SW 1271 (cell line): ENCODE measurements at regions not wholly inside any gene's neighbourhood (a gene's known extent, or its start where the extent isn't known, plus 50 kb on each side); places are given as distances from the start of the nearest gene placed in this dataset.
"Not testable (repeated sequence)": the region's sequence is repeated elsewhere in the genome, so short reads cannot be mapped to it uniquely, and the experiment has no call there.

Source experiments
- DNase-seq, 2 experiments: peaks; one replicate each; lab custom pipeline; 2025; lab: John Stamatoyannopoulos, UW

DNA sequence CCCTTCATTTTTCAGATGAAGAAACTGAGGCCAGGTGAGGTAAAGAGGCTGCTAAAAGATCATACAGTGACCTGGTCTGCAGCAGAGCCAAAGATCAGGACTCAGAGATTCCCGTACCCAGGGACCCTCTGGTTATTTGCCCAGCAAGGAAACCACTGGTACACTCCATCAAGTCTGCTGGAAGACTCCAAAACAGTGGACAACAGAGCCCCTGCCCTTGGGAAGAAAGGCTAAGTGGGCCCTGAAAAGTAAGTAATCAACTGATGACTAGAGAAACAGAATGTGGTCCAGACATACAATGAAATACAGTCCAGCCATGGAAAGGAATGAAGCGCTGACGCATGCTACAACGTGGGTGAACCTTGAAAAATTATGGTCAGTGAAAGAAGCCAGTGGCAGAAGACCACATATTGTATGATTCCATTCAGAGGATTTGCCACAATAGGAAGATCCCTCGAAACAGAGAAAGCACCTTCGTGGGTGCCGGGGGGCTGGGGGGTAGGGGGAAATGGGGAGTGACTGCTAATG lies 106.4 kb downstream of the ETS2 start:
- DNase-seq: no peak

- DNase-seq: no peak
Measured at GRCh38 chr21:38911484-38912101, 105.9 kb downstream of the ETS2 start.

DNA sequence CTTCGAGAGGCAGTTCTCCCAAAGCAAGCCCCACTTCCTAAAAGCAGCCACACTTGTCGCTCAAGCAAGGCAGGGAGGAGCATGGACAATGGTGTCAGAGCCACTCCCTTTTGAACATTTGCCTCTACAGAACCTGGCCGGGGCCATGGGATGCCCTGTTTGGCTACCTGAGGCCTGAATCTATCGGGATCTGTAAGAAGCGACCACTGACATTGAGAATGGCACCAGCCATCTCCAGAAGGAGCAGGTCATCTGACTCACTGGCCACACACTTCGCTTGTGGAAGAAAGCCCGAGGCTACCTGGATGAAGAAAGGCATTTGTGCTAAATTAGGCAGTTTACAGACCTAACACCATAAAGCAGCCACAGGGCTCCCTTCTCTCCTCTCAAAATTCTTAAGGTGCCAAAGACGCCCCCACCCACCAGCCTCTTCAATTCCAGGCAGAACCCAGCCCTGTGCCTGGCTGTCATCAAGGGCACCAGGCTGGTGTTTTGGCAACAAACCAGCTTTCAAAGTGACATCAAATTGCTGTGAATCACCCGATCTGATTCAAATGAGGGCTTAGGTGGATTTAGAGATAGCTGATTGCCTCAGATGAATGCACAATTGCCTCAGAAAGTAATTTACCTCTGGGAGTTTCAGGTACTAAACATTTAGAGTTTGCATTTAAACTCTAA lies 104.8 kb downstream of the ETS2 start:
- DNase-seq: no peak

- DNase-seq: no peak
Measured at GRCh38 chr21:38909929-38910328, 104.2 kb downstream of the ETS2 start.

DNA sequence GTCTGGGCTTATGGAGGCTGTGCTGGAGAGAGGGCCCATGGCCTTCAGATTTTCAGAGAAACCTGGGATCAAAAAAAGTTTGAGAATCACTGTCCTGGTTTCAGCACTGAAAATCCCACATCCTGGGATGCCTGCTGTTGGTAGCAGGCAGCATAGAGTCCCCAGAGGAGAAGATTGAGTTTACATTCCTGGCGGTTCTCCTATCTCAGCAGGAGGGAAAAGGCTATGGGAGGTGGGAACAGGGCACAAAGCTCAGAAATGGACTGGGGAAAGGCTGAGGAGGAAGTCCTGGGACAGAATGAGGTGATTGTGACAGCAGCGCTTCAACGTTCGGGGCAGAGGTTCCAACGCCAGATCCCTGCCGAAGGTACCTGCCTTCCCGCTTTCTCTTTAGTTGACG lies 103.4 kb downstream of the ETS2 start:
- DNase-seq: no peak

- no peak for DNase-seq
Measured at GRCh38 chr21:38908537-38908936, 102.8 kb downstream of the ETS2 start.

DNA sequence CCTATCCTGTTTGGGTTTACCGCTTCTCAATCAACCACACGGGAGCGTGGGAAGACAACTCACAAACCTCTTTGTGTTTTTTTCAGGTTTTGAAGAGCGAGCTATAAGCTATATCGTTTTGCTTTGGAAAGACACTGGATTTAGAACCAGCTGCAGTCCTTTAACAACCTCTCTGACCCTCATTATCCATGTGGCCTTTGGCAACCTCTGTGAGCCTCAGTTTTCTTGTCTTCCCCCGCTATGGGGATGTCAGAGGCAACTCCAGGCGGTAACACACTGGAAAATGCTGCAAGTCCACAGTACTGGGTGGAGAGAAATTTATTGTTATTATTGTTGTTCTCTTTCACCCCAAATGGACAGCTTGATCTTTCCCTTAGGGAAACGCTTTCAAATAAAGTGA lies 100.0 kb downstream of the ETS2 start:
- DNase-seq: no peak

GRCh38 chr21:38905328-38905727 lies 99.6 kb downstream of the ETS2 start:
- DNase-seq: no peak

- DNase-seq: no peak
Measured at GRCh38 chr21:38903690-38904139, 98.0 kb downstream of the ETS2 start.

DNA sequence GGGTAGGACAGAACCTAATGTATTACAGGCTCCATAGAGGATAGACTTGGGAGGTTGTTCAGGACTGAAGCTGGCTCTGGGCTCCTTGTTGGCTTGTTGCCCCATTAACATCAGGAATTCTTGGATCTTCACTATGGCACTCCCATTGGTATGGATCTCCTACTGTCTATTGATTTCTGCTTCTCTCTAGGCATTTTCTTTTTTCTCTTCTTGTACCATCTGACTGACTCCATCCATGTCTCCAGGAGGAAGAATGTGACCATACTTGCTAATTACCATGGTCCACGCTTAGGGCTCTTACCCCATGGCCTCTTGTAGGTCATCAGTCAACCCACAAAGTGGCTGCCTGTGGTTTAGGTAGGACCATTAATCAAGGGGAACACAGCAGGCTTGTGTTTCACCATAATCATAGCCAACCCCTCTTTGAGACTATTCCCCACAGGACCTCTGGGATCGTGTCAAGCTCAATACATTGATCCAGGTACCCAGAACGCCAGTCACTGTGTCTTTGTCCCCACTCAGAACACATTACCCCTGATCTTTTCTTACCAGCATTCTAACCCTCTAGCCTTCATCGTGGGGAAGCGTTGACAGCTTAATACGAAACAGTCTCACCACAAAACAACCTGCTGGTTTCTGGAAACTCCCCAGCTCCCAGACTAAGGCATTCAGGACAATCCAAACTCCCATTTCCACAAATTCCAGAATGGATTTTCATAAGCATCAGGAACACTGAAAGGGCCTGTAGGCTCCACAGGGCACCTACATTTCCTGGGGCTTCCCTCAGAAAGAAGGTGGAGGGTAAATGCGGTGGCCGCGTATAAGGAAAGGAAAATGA lies 97.1 kb downstream of the ETS2 start:
- DNase-seq: no peak

DNA sequence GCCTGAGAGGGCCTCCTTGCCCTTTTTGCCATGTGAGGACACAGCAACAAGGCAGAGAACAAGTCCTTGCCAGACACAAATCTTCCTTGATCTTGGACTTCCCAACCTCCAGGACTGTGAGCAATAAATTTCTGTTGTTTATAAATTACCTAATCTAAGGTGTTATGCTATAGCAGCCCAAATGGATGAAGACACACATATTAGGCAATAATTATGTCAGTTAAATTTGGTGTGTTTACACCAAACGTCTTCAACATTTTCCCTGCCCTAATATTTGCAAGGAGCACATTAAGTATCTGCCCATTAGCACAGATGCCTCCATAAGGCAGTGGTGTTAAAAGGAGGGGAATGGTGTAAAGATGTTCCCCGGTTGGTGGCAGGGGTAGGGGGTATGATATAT lies 94.8 kb downstream of the ETS2 start:
- no peak for DNase-seq

GRCh38 chr21:38899985-38900384 lies 94.3 kb downstream of the ETS2 start:
- not testable (repeated sequence) for DNase-seq

DNA sequence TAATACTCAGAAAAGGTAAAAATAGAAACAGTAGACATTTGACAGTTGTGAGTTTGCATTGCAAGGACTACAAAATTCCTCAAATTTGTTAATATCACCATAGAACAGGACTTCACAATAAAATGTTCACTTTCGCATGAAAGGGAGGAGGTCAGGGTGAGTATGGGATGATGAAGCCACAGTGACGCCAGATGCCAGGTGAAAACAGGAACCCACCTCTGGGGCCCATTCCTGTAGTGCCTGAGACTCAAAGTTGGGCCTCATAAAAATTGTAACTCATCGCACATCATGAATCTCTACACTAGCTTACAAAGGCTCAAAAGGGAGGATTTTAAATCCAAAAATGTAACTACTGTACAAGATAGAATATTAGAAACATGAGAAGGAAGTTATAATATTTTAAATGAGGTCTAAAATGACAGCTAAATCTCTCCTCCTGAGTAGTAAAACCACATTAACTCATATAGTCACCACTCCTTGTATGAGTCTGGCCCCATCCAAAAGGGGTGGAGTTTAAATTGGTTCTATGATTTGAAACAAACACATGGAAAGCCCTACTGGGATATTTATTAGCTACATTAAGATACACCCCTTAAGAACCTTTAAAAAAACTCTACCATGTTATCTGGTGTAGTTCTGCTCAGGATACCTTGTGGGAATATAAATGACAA lies 93.7 kb downstream of the ETS2 start:
- DNase-seq: no peak

DNA sequence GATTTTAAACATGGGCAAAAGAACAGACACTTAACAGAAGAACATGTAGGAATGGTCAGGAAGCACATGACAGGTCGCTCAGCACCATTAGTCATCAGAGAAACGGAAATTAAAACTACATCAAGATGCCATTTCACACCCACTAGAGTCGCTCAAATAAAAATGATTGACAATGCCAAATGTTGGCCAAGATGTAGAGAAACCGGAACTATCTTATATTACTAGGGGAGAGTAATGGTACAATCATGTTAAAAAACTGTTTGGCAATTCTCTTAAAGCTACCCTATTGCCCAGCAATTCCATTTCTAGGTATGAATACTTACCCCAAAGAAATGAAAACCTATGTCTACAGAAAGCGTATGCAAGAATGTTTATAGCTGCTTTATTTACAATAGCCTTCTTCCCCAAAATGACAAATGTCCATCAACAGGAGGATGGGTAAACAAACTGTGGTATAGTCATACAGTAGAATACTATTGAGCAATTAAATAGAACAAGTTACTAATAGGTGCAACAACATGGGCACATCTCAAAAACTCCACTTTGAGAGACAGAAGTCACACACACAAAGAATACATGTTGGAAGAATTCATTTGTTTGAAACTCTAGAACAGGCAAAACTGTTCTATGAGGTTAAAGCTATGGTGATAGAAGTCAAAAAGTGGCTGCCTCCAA lies 92.8 kb downstream of the ETS2 start:
- DNase-seq: no peak

DNA sequence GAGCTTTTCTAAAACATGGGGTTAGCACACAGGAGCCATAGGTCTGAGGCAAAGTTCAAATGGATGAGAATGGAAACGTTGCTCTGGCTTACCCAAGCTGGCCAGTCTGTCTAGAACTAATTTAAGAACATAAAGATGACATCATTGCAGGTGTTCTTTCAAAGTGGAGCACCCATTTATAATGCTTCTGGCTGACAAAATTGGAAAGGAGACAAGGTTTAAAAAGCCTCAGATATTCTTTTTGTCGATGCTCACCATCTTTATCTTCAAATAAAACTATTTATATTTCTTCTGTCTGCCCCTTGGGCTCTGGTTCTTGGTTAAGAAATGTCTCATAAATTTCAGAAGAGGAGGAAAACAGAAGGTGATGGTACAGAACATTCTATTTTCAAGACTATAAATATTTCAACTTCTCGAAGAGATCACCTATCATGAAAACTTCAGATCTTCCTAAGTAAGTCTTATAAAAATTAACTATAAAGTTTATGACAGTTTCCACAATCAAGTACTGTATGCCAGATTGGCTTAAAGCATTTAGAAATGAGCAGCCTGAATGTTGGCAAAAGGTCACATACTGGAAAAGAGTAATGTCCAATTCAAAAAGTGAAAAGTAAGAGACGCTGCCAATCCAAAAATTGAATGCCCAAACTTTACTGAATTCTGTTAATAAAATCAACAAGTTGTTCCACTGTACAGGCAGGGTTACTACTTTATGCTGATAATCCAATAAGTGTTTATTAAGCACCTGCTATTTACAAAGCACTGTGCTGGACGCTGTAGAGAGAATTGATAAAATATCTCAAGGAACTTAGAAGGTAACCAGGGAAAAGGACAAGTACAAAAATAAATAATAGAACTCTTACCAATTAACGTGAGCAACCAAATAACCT lies 92.0 kb downstream of the ETS2 start:
- DNase-seq: no peak

GRCh38 chr21:38894899-38895298 lies 89.2 kb downstream of the ETS2 start:
- no peak for DNase-seq

GRCh38 chr21:38888991-38889561 lies 83.3 kb downstream of the ETS2 start:
- DNase-seq: no peak

GRCh38 chr21:38887749-38888148 lies 82.0 kb downstream of the ETS2 start:
- DNase-seq: no peak

DNA sequence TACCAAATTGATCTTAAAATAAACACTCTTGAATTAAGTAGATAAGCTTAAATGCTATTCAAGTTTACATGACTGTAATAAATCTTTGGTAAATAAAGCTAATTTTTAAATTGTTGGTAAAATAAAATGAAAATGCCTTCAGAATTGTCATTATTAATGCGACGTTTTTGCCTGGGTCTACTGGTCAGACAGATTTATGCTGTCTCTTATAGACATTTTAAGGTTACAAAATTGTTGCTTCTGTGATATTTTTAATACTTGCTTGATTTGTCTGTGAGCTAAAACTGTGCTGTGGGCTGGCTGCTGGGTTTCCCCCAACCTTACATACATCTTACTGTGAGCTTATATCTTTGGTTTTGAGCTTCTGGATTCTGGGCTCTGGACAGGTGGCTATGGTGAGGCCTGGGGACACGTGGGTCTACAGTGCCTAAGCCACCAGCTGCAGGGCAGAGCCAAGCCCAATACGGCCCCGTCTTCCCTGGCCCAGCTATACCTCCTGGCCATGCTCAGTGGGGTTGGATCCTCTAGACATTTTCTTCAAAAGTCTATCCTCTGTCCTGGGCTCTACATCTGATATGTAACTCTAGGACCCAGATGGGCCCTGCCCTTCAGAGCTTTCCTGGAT lies 81.4 kb downstream of the ETS2 start:
- DNase-seq: no peak

DNA sequence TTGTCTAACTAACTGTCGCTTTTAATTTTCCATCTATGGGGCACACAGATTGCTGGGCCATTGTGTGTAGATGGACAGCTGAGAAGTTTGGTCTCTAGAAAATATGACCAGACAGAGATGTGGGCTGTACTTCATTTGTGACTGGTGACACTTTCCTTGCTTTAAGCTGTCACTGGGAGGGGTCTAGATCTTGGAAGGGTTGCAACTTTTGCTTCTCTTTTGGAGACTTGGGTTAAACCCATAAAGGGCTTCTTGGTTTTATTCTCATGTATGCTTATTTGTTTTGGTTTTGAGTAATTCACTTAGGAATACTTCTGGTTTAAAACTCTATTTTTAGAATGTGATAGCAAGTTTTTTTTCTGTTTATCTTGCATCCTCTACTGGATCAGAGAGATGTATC lies 80.2 kb downstream of the ETS2 start:
- DNase-seq: no peak
